Right renal pelvis (tissue), 4 donors: ENCODE measurements at regions not wholly inside any gene's neighbourhood (a gene's known extent, or its start where the extent isn't known, plus 50 kb on each side); places are given as distances from the start of the nearest gene placed in this dataset.
"Not testable (repeated sequence)": the region's sequence is repeated elsewhere in the genome, so short reads cannot be mapped to it uniquely, and the experiment has no call there.

Source experiments
- DNase-seq, 4 donors: peaks; one replicate each; pipeline ENCODE4 v3.0.0-alpha.2; 2013; ENCODE audit warnings: low read depth in 4 of 4, low spot score in 3 of 4, missing footprints in 1 of 4

GRCh38 chr9:62833323-62834200, 1643.7 kb downstream of the SPATA31A7 start:
- not testable (repeated sequence) for DNase-seq

- not testable (repeated sequence) for DNase-seq
Measured at GRCh38 chr9:62837254-62837911, 1647.5 kb downstream of the SPATA31A7 start.

GRCh38 chr9:62838024-62838718, 1648.3 kb downstream of the SPATA31A7 start:
- peak; percentile 51 to 68 (median 66) for DNase-seq

GRCh38 chr9:62839168-62839567, 1649.3 kb downstream of the SPATA31A7 start:
- not testable (repeated sequence) for DNase-seq

GRCh38 chr9:62843145-62843544, 1653.3 kb downstream of the SPATA31A7 start:
- not testable (repeated sequence) for DNase-seq

GRCh38 chr9:62843706-62844290, 1654.0 kb downstream of the SPATA31A7 start:
- not testable (repeated sequence) for DNase-seq

GRCh38 chr9:62844681-62845185, 1654.9 kb downstream of the SPATA31A7 start:
- not testable (repeated sequence) for DNase-seq

- not testable (repeated sequence) for DNase-seq
Measured at GRCh38 chr9:62848258-62848657, 1658.4 kb downstream of the SPATA31A7 start.

- not testable (repeated sequence) for DNase-seq
Measured at GRCh38 chr9:62849991-62850390, 1660.2 kb downstream of the SPATA31A7 start.

- DNase-seq = not testable (repeated sequence)
Measured at GRCh38 chr9:62857280-62857679, 1667.4 kb downstream of the SPATA31A7 start.

GRCh38 chr9:62858240-62858639, 1668.4 kb downstream of the SPATA31A7 start:
- not testable (repeated sequence) for DNase-seq

GRCh38 chr9:62860939-62861860, 1671.4 kb downstream of the SPATA31A7 start:
- DNase-seq = not testable (repeated sequence)

- DNase-seq = not testable (repeated sequence)
Measured at GRCh38 chr9:62862180-62862579, 1672.3 kb downstream of the SPATA31A7 start.

- not testable (repeated sequence) for DNase-seq
Measured at GRCh38 chr9:62863319-62863718, 1673.5 kb downstream of the SPATA31A7 start.

GRCh38 chr9:62863867-62864266, 1674.0 kb downstream of the SPATA31A7 start:
- DNase-seq = not testable (repeated sequence)

GRCh38 chr9:62864481-62865469, 1674.9 kb downstream of the SPATA31A7 start:
- not testable (repeated sequence) for DNase-seq

GRCh38 chr9:62869061-62869460, 1679.2 kb downstream of the SPATA31A7 start:
- DNase-seq = not testable (repeated sequence)

- not testable (repeated sequence) for DNase-seq
Measured at GRCh38 chr9:62871765-62872164, 1681.9 kb downstream of the SPATA31A7 start.
